ENCODE measurements at regions not wholly inside any gene's neighbourhood (a gene's known extent, or its start where the extent isn't known, plus 50 kb on each side); places are given as distances from the start of the nearest gene placed in this dataset.

DNA sequence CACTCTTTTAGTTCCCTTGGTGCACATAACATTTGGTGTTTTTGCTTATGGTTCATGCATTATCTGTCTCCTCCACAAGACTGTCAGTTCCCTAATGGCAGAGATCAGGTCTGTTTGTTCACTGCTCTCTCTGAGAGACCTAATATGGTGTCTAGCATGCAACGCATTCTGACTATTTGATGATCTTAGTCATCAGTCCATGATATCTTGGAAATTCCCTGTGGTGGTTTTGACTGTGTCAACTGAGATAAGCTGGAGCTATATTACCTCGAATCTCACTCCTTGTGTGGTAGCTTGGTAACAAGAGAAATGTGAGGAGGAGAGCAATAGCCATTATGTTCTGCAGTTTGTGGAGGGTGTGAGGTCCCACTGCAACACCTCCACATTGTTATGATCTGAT is 229.8 kb downstream of the FRK start:
- TF ChIP-seq, protein P1, sequence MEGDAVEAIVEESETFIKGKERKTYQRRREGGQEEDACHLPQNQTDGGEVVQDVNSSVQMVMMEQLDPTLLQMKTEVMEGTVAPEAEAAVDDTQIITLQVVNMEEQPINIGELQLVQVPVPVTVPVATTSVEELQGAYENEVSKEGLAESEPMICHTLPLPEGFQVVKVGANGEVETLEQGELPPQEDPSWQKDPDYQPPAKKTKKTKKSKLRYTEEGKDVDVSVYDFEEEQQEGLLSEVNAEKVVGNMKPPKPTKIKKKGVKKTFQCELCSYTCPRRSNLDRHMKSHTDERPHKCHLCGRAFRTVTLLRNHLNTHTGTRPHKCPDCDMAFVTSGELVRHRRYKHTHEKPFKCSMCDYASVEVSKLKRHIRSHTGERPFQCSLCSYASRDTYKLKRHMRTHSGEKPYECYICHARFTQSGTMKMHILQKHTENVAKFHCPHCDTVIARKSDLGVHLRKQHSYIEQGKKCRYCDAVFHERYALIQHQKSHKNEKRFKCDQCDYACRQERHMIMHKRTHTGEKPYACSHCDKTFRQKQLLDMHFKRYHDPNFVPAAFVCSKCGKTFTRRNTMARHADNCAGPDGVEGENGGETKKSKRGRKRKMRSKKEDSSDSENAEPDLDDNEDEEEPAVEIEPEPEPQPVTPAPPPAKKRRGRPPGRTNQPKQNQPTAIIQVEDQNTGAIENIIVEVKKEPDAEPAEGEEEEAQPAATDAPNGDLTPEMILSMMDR (IDR thresholded peaks at IDR 0.05): no peak
- intact Hi-C loops (cut with micrococcal nuclease): no loop called here
- Histone ChIP-seq H3K79me2 (ENCODE audit: insufficient read depth, low read length) (no peaks in the 10 kb centered on the region), H3K4me3 (replicated peaks in 1 of 3; ENCODE audit: low read depth in 2 of 3, low read length in 3 of 3) (no peak overlapping the region), H4K20me1 (ENCODE audit: insufficient read depth, low read length) (no peaks in the 10 kb centered on the region), H2AFZ (ENCODE audit: insufficient read depth, low read depth, low read length, poor library complexity, severe bottlenecking) (no peak overlapping the region), H3K9ac (ENCODE audit: insufficient read depth, low read length, poor library complexity, severe bottlenecking) (no peak overlapping the region), H3K27me3 (ENCODE audit: control insufficient read depth in 2 of 2, insufficient read depth in 2 of 2, low read length in 2 of 2) (no peaks in the 10 kb centered on the region), H3K36me3 (replicated peaks in 1 of 2; ENCODE audit: control insufficient read depth in 1 of 2, insufficient read depth in 2 of 2, low read length in 2 of 2) (no peaks in the 10 kb centered on the region), H3K9me3 (replicated peaks in 1 of 2; ENCODE audit: control insufficient read depth in 1 of 2, insufficient read depth in 1 of 2, low read length in 2 of 2) (no peaks in the 10 kb centered on the region), H3K4me2 (replicated peaks; ENCODE audit: extremely low read depth, low read length, poor library complexity, severe bottlenecking) (no peak overlapping the region), H3K27ac (ENCODE audit: low read depth in 1 of 2, low read length in 2 of 2) (no peak overlapping the region), H3K4me1 (ENCODE audit: control insufficient read depth in 1 of 2, insufficient read depth in 2 of 2, low read length in 2 of 2) (no peaks in the 10 kb centered on the region)
- Mint-ChIP-seq H3K27me3 (ENCODE audit: low read depth in 3 of 3) (peaks cover 0 to 1% (median 0%) of the 10 kb centered on the region in 3 donors), H3K36me3 (no peaks in the 10 kb centered on the region), H3K9me3 (peaks cover 0 to 6% (median 3%) of the 10 kb centered on the region in 7 donors), H3K4me1 (no peaks in the 10 kb centered on the region), H3K27ac (no peak overlapping the region), H3K4me3 (no peak overlapping the region)
- DNase-seq: no peak
- WGBS (ENCODE audit: insufficient coverage): 100% methylated on average over 1 of the region's 2 CpGs

DNA sequence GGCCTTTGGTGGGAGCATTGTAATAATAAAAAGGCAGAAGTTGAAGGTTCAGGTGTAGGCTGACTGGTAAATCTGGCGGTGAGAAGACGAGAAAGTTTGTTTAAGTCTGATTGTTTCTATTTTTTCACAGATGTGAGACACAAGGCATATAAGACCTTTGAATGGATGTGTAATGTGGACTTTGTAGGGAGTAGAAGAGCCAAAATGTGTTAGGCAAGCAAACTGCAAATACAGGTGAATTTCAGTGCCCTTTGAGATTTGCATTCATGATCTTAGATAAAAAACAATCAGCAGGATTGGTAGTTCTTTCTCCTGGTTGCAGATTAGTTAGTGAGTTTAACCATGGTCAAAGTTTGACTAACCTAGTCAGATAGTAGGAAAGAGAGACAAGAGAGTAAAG is 238.9 kb downstream of the FRK start:
- H3K4me1 Mint-ChIP-seq: no peaks in the 10 kb centered on the region

More for the DNA sequence above, 238.9 kb downstream of the FRK start:
- Histone ChIP-seq H4K20me1 (ENCODE audit: insufficient read depth, low read length) (no peaks in the 10 kb centered on the region), H3K27me3 (ENCODE audit: control insufficient read depth in 2 of 2, insufficient read depth in 2 of 2, low read length in 2 of 2) (no peaks in the 10 kb centered on the region), H3K9me3 (replicated peaks in 1 of 2; ENCODE audit: control insufficient read depth in 1 of 2, insufficient read depth in 1 of 2, low read length in 2 of 2) (peaks cover 0 to 5% of the 10 kb centered on the region in 2 donors), H3K9ac (ENCODE audit: insufficient read depth, low read length, poor library complexity, severe bottlenecking) (no peak overlapping the region), H3K4me3 (replicated peaks in 1 of 3; ENCODE audit: low read depth in 2 of 3, low read length in 3 of 3) (no peak overlapping the region), H3K4me1 (ENCODE audit: control insufficient read depth in 1 of 2, insufficient read depth in 2 of 2, low read length in 2 of 2) (no peaks in the 10 kb centered on the region), H3K36me3 (replicated peaks in 1 of 2; ENCODE audit: control insufficient read depth in 1 of 2, insufficient read depth in 2 of 2, low read length in 2 of 2) (no peaks in the 10 kb centered on the region), H3K4me2 (replicated peaks; ENCODE audit: extremely low read depth, low read length, poor library complexity, severe bottlenecking) (no peak overlapping the region), H3K79me2 (ENCODE audit: insufficient read depth, low read length) (no peaks in the 10 kb centered on the region), H2AFZ (ENCODE audit: insufficient read depth, low read depth, low read length, poor library complexity, severe bottlenecking) (no peak overlapping the region), H3K27ac (ENCODE audit: low read depth in 1 of 2, low read length in 2 of 2) (no peak overlapping the region)
- no peaks in the 10 kb centered on the region for H3K27me3 Mint-ChIP-seq (ENCODE audit: low read depth in 3 of 3)
- 86% methylated on average over 2 of the region's 2 CpGs for WGBS (ENCODE audit: insufficient coverage)
- TF ChIP-seq, protein P1 (IDR thresholded peaks at IDR 0.05): no peak
- no peak overlapping the region for H3K27ac Mint-ChIP-seq
- no peaks in the 10 kb centered on the region for H3K36me3 Mint-ChIP-seq
- peaks cover 0 to 9% (median 6%) of the 10 kb centered on the region in 7 donors for H3K9me3 Mint-ChIP-seq
- H3K4me3 Mint-ChIP-seq: no peak overlapping the region
- no peak for DNase-seq
- intact Hi-C loops (cut with micrococcal nuclease): no loop called here
